H1 (cell line): ENCODE measurements at regions not wholly inside any gene's neighbourhood (a gene's known extent, or its start where the extent isn't known, plus 50 kb on each side); places are given as distances from the start of the nearest gene placed in this dataset.

Experiments used
- CTCF ChIA-PET: fragments of 300-600 bp; sonication (Branson Sonifier 250); formaldehyde crosslinking; loops from one replicate; lab custom pipeline; 2021; ENCODE audit not compliant: partially characterized antibody; lab: Charles Lee
- POLR2A ChIA-PET: fragments of 300-600 bp; sonication (Branson Sonifier 250); formaldehyde crosslinking; loops from one replicate; lab custom pipeline; 2021; ENCODE audit warnings: inconsistent platforms; ENCODE audit not compliant: partially characterized antibody; lab: Charles Lee
- DNase-seq, 2 experiments: peaks; one replicate each; pipeline versions ENCODE4 v3.0.0 to v3.0.0-alpha.2; 2010 to 2022; ENCODE audit warnings: low spot score in 2 of 2, low read depth in 1 of 2, mixed read lengths in 1 of 2
- FAIRE-seq: peaks from 2 replicates; lab custom pipeline; 2011; peaks lifted over from hg19 to GRCh38; lab: Jason Lieb, UNC
- H2AFZ ChIP-seq: 2 replicates; pipeline ENCODE4 v1.8.1; 2012; ENCODE audit warnings: low read length, inconsistent platforms
- H2AK5ac ChIP-seq: 2 replicates; pipeline ENCODE4 v1.6.1; 2013; ENCODE audit warnings: low read depth, low read length
- H2BK120ac ChIP-seq: replicated peaks from 2 replicates; pipeline ENCODE3; 2013; ENCODE audit warnings: low read depth, low read length, inconsistent platforms
- H2BK12ac ChIP-seq: 2 replicates; pipeline ENCODE4 v1.6.1; 2013; ENCODE audit warnings: low read depth, low read length
- H2BK15ac ChIP-seq: 2 replicates; pipeline ENCODE4 v1.6.1; 2013; ENCODE audit warnings: low read length
- H2BK20ac ChIP-seq: 2 replicates; pipeline ENCODE4 v1.6.1; 2013; ENCODE audit warnings: low read length
- H2BK5ac ChIP-seq: 2 replicates; pipeline ENCODE4 v1.6.1; 2013; ENCODE audit warnings: low read depth, low read length
- H3K14ac ChIP-seq: 2 replicates; pipeline ENCODE4 v1.6.1; 2013; ENCODE audit warnings: inconsistent platforms; ENCODE audit not compliant: insufficient read length
- H3K18ac ChIP-seq: 2 replicates; pipeline ENCODE4 v1.6.1; 2013; ENCODE audit warnings: low read length; ENCODE audit errors: extremely low read depth
- H3K23ac ChIP-seq: 2 replicates; pipeline ENCODE4 v1.6.1; 2013; ENCODE audit warnings: inconsistent platforms; ENCODE audit not compliant: insufficient read length
- H3K23me2 ChIP-seq: 2 replicates; pipeline ENCODE4 v1.6.1; 2013; ENCODE audit warnings: low read depth, low read length
- H3K27ac ChIP-seq: 2 replicates; pipeline ENCODE4 v1.6.1; 2011; ENCODE audit warnings: low read depth, low read length, inconsistent platforms
- H3K27me3 ChIP-seq, 4 experiments: replicated peaks in 1 of 4; 1 replicate in 1 of 4; 2 replicates in 3 of 4; pipeline versions ENCODE4 v1.6.1 to v1.8.1; 2011 to 2013; ENCODE audit warnings: low read length in 3 of 4, mild to moderate bottlenecking in 3 of 4, inconsistent platforms in 2 of 4, mixed read lengths in 2 of 4, moderate library complexity in 1 of 4; ENCODE audit not compliant: control insufficient read depth in 3 of 4, insufficient read depth in 3 of 4; ENCODE audit errors: extremely low read depth in 1 of 4
- H3K36me3 ChIP-seq, 4 experiments: 2 replicates each; pipeline versions ENCODE4 v1.6.1 to v1.8.1; 2011 to 2013; ENCODE audit warnings: mild to moderate bottlenecking in 4 of 4, low read length in 3 of 4, moderate library complexity in 2 of 4, control low read depth in 1 of 4, inconsistent platforms in 1 of 4; ENCODE audit not compliant: insufficient read depth in 4 of 4, control insufficient read depth in 2 of 4
- H3K4ac ChIP-seq: replicated peaks from 2 replicates; pipeline ENCODE3; 2013; ENCODE audit warnings: low read length, low read depth, mixed read lengths, inconsistent platforms; ENCODE audit not compliant: insufficient read length
- H3K4me1 ChIP-seq, 4 experiments: replicated peaks in 1 of 4; 1 replicate in 1 of 4; 2 replicates in 3 of 4; pipeline versions ENCODE4 v1.6.1 to v1.8.1; 2011 to 2013; ENCODE audit warnings: low read length in 3 of 4, inconsistent platforms in 2 of 4, mixed read lengths in 1 of 4; ENCODE audit not compliant: insufficient read depth in 4 of 4, control insufficient read depth in 3 of 4
- H3K4me2 ChIP-seq, 2 experiments: 2 replicates each; pipeline versions ENCODE4 v1.6.1 to v1.8.1; 2011 to 2013; ENCODE audit warnings: low read depth in 2 of 2, low read length in 2 of 2, control low read depth in 1 of 2, inconsistent platforms in 1 of 2, mild to moderate bottlenecking in 1 of 2; ENCODE audit not compliant: insufficient read depth in 1 of 2
- H3K4me3 ChIP-seq, 4 experiments: fragments of 200-600, 300-600 bp in 1 of 4; sonication (generic), shearing (Covaris generic), sonication (Bioruptor Twin) in 1 of 4; 2 replicates each; pipeline versions ENCODE4 v1.5.1 to v1.8.1; 2011 to 2016; ENCODE audit warnings: low read length in 4 of 4, low read depth in 3 of 4, control low read depth in 2 of 4, inconsistent platforms in 2 of 4, mild to moderate bottlenecking in 2 of 4, mixed read lengths in 1 of 4, moderate library complexity in 1 of 4; ENCODE audit not compliant: insufficient read depth in 2 of 4; ENCODE audit errors: extremely low read depth in 1 of 4
- H3K56ac ChIP-seq: replicated peaks from 2 replicates; pipeline ENCODE3; 2013; ENCODE audit warnings: low read depth, mild to moderate bottlenecking, mixed read lengths, low read length, inconsistent platforms; ENCODE audit not compliant: insufficient read length
- H3K79me1 ChIP-seq: 2 replicates; pipeline ENCODE4 v1.6.1; 2013; ENCODE audit warnings: low read depth, low read length, control low read depth
- H3K79me2 ChIP-seq, 2 experiments: 2 replicates each; pipeline versions ENCODE4 v1.6.1 to v1.8.1; 2012 to 2013; ENCODE audit warnings: low read length in 2 of 2, mild to moderate bottlenecking in 2 of 2, inconsistent platforms in 1 of 2; ENCODE audit not compliant: insufficient read depth in 2 of 2, control insufficient read depth in 1 of 2
- H3K9ac ChIP-seq, 4 experiments: replicated peaks in 1 of 4; 1 replicate in 1 of 4; 2 replicates in 3 of 4; pipeline versions ENCODE4 v1.6.1 to v1.8.1; 2011 to 2013; ENCODE audit warnings: low read depth in 3 of 4, low read length in 3 of 4, control low read depth in 2 of 4, mild to moderate bottlenecking in 2 of 4, moderate library complexity in 2 of 4, inconsistent platforms in 1 of 4; ENCODE audit errors: extremely low read depth in 1 of 4
- H3K9me3 ChIP-seq, 2 experiments: 2 replicates each; pipeline versions ENCODE4 v1.6.1 to v1.8.1; 2012 to 2013; ENCODE audit warnings: mild to moderate bottlenecking in 2 of 2, moderate library complexity in 2 of 2, control low read depth in 1 of 2, inconsistent platforms in 1 of 2, low read depth in 1 of 2, low read length in 1 of 2, mixed read lengths in 1 of 2; ENCODE audit not compliant: insufficient read depth in 2 of 2
- H4K20me1 ChIP-seq, 2 experiments: replicated peaks in 1 of 2; 2 replicates each; pipeline versions ENCODE3 to v1.8.1; 2011 to 2013; ENCODE audit warnings: inconsistent platforms in 2 of 2, low read length in 2 of 2, mild to moderate bottlenecking in 1 of 2; ENCODE audit not compliant: insufficient read depth in 2 of 2, control insufficient read depth in 1 of 2
- H4K5ac ChIP-seq: 2 replicates; pipeline ENCODE4 v1.6.1; 2013; ENCODE audit warnings: low read length, low read depth, mixed read lengths, inconsistent platforms; ENCODE audit not compliant: insufficient read length
- H4K8ac ChIP-seq: 2 replicates; pipeline ENCODE4 v1.8.0; 2013; ENCODE audit warnings: mild to moderate bottlenecking, moderate library complexity, low read length, inconsistent platforms; ENCODE audit not compliant: insufficient read depth; ENCODE audit errors: extremely low read depth
- H4K91ac ChIP-seq: replicated peaks from 2 replicates; pipeline ENCODE3; 2013; ENCODE audit warnings: low read length, mixed read lengths, inconsistent platforms; ENCODE audit not compliant: insufficient read length
- JUND ChIP-seq: IDR thresholded peaks from 2 replicates; pipeline ENCODE4 v1.6.1; 2011; ENCODE audit warnings: mild to moderate bottlenecking, improper control_type of control experiment, low read length
- MAFK ChIP-seq: IDR thresholded peaks from 2 replicates; pipeline ENCODE4 v1.6.1; 2012; ENCODE audit warnings: low read depth, mild to moderate bottlenecking, improper control_type of control experiment, low read length
- WGBS, 2 experiments: shearing (Covaris generic) in 1 of 2; methylation state at CpG; one replicate each; pipeline versions ENCODE4 v1.1.6 to v1.1.7; 2013 to 2015; ENCODE audit warnings: low lambda C conversion rate in 2 of 2, mixed read lengths in 2 of 2, inconsistent platforms in 1 of 2, low coverage in 1 of 2, missing lambda C conversion rate in 1 of 2; ENCODE audit not compliant: insufficient replicate concordance in 2 of 2, insufficient coverage in 1 of 2, insufficient read length in 1 of 2; ENCODE audit errors: extremely low coverage in 1 of 2, missing lambda C conversion rate in 1 of 2; 5-methylcytosine and 5-hydroxymethylcytosine counted together

GRCh38 chr10:129275886-129276285, 191.2 kb upstream of the MGMT start:
- Histone ChIP-seq H3K56ac (no peak overlapping the region), H2BK12ac (no peak overlapping the region), H4K8ac (no peak overlapping the region), H3K18ac (no peak overlapping the region), H3K4ac (no peak overlapping the region), H2BK15ac (no peak overlapping the region), H3K27me3 (no peaks in the 10 kb centered on the region; a peak in 1 of 7 replicates), H4K5ac (no peak overlapping the region), H3K23ac (no peak overlapping the region), H2BK120ac (no peak overlapping the region), H4K91ac (no peak overlapping the region), H3K4me2 (no peak overlapping the region), H3K14ac (no peak overlapping the region), H3K36me3 (no peaks in the 10 kb centered on the region), H3K79me2 (no peaks in the 10 kb centered on the region), H3K9me3 (no peaks in the 10 kb centered on the region), H3K9ac (no peak overlapping the region), H3K4me3 (no peak overlapping the region), H2BK20ac (no peak overlapping the region), H2AK5ac (no peak overlapping the region), H3K27ac (no peak overlapping the region), H2AFZ (no peak overlapping the region), H2BK5ac (no peak overlapping the region), H3K23me2 (no peaks in the 10 kb centered on the region), H3K79me1 (no peaks in the 10 kb centered on the region), H3K4me1 (no peaks in the 10 kb centered on the region), H4K20me1 (peaks cover 0 to 1% of the 10 kb centered on the region in 2 experiments)
- DNase-seq = no peak
- WGBS, 2 experiments = 92% methylated on average over 9 of the region's 9 CpGs; no CpG with 5 or more reads in 1 of the 2 experiments
- TF ChIP-seq MAFK (peak; percentile 40), JUND (no peak)
- FAIRE-seq = no peak
- ChIA-PET CTCF (interaction anchor here (1.0 to 1.8 kb wide), 3 partner anchors 12 to 238 kb away, joined by 3 to 4 read pairs (median 4); no protein-coding TSS in a partner anchor), POLR2A (no interaction called here)
